B cell (primary cell): ENCODE measurements at regions not wholly inside any gene's neighbourhood (a gene's known extent, or its start where the extent isn't known, plus 50 kb on each side); places are given as distances from the start of the nearest gene placed in this dataset.

ENCODE experiments used
- CTCF ChIP-seq: fragments of 200-600 bp; IDR thresholded peaks from one replicate; pipeline ENCODE4 v1.8.0; 2022; ENCODE audit warnings: antibody characterized with exemption, mild to moderate bottlenecking
- EZH2 ChIP-seq: IDR thresholded peaks from 2 replicates; pipeline ENCODE4 v1.6.1; 2012; ENCODE audit warnings: borderline replicate concordance, low read depth, mild to moderate bottlenecking, moderate library complexity, low read length; ENCODE audit not compliant: insufficient read depth, poor library complexity, severe bottlenecking

GRCh38 chr14:38589747-38590350 is 334.0 kb upstream of the CLEC14A start:
- no peak for TF ChIP-seq CTCF
- TF ChIP-seq EZH2 = no peak
